SJSA1 (cell line): ENCODE measurements at regions not wholly inside any gene's neighbourhood (a gene's known extent, or its start where the extent isn't known, plus 50 kb on each side); places are given as distances from the start of the nearest gene placed in this dataset.
"Not testable (repeated sequence)": the region's sequence is repeated elsewhere in the genome, so short reads cannot be mapped to it uniquely, and the experiment has no call there.

Experiments used
- DNase-seq, 2 experiments: peaks; one replicate each; pipeline ENCODE4 v3.0.0-alpha.2; 2015 to 2020; ENCODE audit warnings: low spot score in 2 of 2, low read depth in 1 of 2
- H3K27ac ChIP-seq: fragments of 250-450 bp; sonication (Bioruptor Pico); 2 replicates; pipeline ENCODE4 v1.5.1; 2020; ENCODE audit warnings: mild to moderate bottlenecking, moderate library complexity
- H3K27me3 ChIP-seq: fragments of 250-450 bp; sonication (Bioruptor Pico); replicated peaks from 2 replicates; pipeline ENCODE4 v1.5.1; 2020; ENCODE audit warnings: mild to moderate bottlenecking, moderate library complexity
- H3K36me3 ChIP-seq: fragments of 250-450 bp; sonication (Bioruptor Pico); 2 replicates; pipeline ENCODE4 v1.5.1; 2020; ENCODE audit warnings: mild to moderate bottlenecking
- H3K4me1 ChIP-seq: fragments of 250-450 bp; sonication (Bioruptor Pico); replicated peaks from 2 replicates; pipeline ENCODE4 v1.6.1; 2021; ENCODE audit warnings: mild to moderate bottlenecking
- H3K4me3 ChIP-seq: fragments of 250-450 bp; sonication (Bioruptor Pico); 2 replicates; pipeline ENCODE4 v1.5.1; 2020; ENCODE audit warnings: mild to moderate bottlenecking
- H3K9me3 ChIP-seq: fragments of 250-450 bp; sonication (Bioruptor Pico); replicated peaks from 2 replicates; pipeline ENCODE4 v1.5.1; 2020; ENCODE audit warnings: mild to moderate bottlenecking

DNA sequence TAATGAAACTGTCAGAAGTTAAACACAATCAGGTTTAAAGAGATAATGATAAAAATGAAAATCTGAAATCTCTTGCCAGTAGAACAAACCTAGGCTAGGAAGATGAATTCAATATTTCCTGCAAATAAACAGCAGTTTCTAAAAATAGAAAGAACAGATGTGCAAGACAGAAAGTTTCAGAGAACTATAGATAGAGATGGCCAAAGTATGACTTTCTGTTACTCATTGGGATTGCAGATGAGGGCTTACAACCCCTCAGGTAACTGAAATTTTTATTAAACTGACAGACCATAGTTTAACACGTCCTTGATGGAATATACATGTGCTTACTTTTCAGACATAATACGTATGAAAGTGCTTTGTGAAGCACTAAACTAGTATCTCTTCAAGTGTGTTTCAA, 82.3 kb upstream of the PPARGC1A start:
- no peaks in the 10 kb centered on the region for H3K27me3 ChIP-seq
- DNase-seq = no peak
- no peaks in the 10 kb centered on the region for H3K36me3 ChIP-seq
- H3K9me3 ChIP-seq = no peaks in the 10 kb centered on the region
- H3K27ac ChIP-seq = no peak overlapping the region
- no peak overlapping the region for H3K4me3 ChIP-seq
- peaks cover 7% of the 10 kb centered on the region; the same call in 1 of the 2 replicates for H3K4me1 ChIP-seq

DNA sequence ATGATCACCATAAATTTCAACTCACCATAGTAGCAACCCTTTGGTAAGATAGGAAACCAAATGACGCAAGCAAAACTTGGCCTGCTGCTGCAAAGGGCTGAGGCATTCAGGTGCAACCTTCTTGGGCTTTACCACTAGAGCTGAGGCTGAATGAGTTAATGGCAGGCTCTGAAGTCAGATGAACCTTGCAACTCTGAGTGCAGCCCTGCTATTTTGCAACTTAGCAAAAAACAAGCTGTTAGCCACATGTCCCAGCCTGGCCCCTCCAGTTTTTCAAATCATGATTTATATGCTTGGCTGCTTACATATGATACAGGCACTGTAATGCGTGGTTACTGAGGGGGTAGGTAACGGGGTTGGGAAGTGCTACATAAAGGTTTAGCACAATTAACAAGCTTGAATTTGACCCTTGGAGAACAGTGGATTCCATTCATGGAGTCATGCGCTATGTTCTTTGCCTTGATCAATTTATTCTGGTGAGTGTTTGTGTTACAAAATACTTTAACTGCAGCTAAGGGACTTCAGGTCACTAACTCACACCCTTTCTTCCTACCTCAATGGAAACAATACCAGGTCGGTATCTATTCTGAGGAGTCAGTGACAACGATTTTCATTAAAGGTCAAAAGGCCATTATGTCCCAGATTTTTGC, 80.5 kb upstream of the PPARGC1A start:
- H3K9me3 ChIP-seq = no peaks in the 10 kb centered on the region
- H3K27me3 ChIP-seq = no peaks in the 10 kb centered on the region
- peaks cover 7% of the 10 kb centered on the region; the same call in 1 of the 2 replicates for H3K4me1 ChIP-seq
- no peak for DNase-seq
- no peak overlapping the region for H3K4me3 ChIP-seq
- H3K36me3 ChIP-seq = no peaks in the 10 kb centered on the region
- H3K27ac ChIP-seq = no peak overlapping the region

DNA sequence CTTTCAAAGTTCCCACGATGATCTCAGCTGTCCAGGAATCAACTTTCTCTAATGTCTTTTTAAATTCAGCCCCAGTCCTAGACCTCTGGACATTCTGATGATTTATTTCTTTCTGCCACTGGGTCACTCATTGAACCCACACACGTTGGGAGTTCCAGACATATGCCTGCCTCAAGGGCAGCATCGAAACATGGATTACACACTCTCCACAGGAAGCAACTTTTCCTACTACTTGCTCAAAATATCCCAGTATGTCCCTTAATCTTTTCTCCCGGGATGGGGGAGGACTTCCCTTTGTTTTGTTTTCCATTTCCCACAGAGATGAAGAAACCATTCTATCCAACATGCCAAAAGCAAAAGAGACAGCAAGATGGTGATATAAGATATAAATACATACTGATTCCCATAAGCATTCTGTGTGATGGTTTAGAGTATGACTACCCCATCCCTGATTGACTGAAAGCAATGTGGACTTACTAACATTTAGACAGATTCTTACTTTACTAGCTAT, 79.8 kb upstream of the PPARGC1A start:
- Histone ChIP-seq H3K36me3 (no peaks in the 10 kb centered on the region), H3K27me3 (no peaks in the 10 kb centered on the region), H3K27ac (no peak overlapping the region), H3K9me3 (no peaks in the 10 kb centered on the region), H3K4me1 (peaks cover 7% of the 10 kb centered on the region; the same call in 1 of the 2 replicates), H3K4me3 (no peak overlapping the region)
- peak in 1 of 2 experiments; percentile 24 for DNase-seq

DNA sequence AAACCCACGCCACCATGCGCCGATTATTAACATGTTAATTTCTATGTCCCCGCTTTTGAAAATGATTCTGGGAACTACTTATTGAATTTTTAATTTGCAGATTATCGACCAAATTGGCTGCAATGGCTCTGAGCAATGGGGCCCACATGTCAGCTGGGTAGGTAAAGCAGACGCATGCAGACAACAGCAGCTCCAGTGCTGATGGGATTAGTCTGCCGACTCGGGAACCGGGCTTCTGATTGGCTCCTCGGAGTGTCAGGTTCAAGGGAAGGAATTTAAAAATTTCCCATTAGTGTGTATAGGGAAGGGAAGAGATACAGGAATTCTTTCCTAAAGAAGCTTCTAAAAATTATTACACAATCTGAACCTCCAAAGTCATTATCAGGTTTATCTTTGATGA, 77.4 kb upstream of the PPARGC1A start:
- no peak for DNase-seq
- Histone ChIP-seq H3K27me3 (no peaks in the 10 kb centered on the region), H3K4me1 (peaks cover 7% of the 10 kb centered on the region; the same call in 1 of the 2 replicates), H3K27ac (no peak overlapping the region), H3K9me3 (no peaks in the 10 kb centered on the region), H3K36me3 (no peaks in the 10 kb centered on the region), H3K4me3 (no peak overlapping the region)

DNA sequence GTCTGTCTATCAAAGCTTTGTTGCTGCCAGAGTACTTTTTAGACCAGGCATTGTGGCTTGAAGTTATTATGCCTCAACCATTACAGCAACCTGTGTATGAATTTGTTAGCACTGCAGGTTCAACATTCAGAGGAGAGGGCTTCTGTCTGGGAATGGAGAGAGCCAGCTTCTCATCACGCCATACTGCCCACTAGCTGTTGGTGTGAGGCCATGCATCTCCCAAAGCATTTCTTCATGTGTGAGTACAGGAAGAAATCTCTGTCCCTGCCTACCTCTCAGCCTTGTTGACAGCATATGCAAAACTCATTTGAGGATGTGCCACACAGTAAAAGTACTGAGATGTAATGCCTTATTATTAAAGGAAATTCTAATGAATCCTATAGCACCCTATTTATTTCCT, 76.9 kb upstream of the PPARGC1A start:
- H3K4me1 ChIP-seq = peaks cover 7% of the 10 kb centered on the region; the same call in 1 of the 2 replicates
- no peaks in the 10 kb centered on the region for H3K27me3 ChIP-seq
- H3K27ac ChIP-seq = no peak overlapping the region
- no peak overlapping the region for H3K4me3 ChIP-seq
- no peaks in the 10 kb centered on the region for H3K9me3 ChIP-seq
- H3K36me3 ChIP-seq = no peaks in the 10 kb centered on the region
- DNase-seq = no peak

DNA sequence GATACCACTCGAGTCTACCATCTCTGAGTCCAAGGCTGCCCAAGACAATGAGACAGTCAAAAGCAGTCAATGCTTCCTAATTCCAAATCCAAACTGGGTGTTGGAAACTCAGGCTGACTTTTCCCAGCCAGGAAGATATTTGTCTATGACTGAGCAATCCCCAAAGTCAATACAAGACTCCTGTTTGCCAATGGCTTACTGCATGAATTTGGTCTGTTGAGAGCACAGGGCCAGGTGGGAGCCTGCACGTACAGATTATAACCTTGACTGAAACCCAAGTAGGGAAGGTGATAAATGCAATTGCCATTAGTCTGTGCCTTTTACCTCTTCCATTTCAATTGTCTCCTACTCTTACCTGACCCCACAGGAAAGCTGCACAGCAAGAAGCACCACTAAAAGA, 72.6 kb upstream of the PPARGC1A start:
- Histone ChIP-seq H3K36me3 (no peaks in the 10 kb centered on the region), H3K27ac (no peak overlapping the region), H3K9me3 (no peaks in the 10 kb centered on the region), H3K27me3 (no peaks in the 10 kb centered on the region), H3K4me1 (no peaks in the 10 kb centered on the region), H3K4me3 (no peak overlapping the region)
- no peak for DNase-seq

DNA sequence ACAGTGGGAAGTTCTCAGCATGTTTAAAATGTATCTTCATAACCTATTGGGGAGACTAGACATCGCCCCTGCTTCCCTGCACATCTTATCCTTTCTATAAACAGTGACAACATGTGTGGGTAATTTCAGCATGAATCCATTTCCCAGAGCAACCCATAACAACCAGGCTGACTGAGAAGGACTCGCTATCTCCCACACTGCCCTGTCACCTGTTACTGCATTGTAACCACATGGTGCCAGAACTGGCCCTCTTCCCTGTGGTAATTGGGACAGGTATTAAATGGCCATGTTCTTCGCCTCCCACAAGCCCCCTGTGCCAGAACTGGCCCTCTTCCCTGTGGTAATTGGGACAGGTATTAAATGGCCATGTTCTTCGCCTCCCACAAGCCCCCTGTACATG, 71.5 kb upstream of the PPARGC1A start:
- H3K4me3 ChIP-seq, DNase-seq, H3K9me3 ChIP-seq, H3K4me1 ChIP-seq, H3K27me3 ChIP-seq, H3K36me3 ChIP-seq, H3K27ac ChIP-seq: not testable (repeated sequence)

DNA sequence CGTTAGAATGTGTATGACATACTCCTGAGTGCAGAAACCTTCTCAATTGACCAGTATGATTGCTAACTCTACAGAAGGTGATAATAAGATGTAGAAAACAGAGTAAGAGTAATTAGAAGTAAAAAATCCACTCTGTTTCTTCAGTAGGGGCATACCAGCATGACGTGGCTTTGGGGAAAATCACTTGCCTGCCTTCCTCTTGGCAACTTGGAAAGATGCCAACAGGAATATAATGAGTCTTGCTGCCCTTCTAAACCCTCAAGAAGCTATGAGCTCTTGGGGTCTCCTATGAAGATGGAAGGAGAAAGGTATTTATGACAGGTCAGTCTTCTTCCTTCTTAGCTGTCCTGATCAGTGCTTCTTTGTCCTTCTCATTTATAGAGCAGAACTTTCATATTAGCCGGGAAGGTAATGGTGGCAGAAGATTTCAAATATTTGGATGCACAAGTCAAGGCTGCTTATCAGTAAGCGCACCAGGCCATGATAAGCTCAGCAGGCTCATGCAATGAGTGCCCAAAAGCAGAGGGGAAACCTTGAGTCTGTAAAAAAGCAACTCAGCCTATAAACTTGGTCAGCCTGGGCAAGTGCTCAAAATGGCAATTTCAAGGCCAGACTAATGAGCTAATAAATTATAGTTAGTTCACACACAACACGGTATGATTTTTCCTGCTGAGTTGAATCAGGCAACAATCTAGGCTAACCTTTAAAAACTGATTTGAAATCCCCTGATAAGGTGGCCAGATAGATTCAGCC, 69.7 kb upstream of the PPARGC1A start:
- H3K9me3 ChIP-seq = no peaks in the 10 kb centered on the region
- no peak for DNase-seq
- H3K36me3 ChIP-seq = no peaks in the 10 kb centered on the region
- H3K27me3 ChIP-seq = no peaks in the 10 kb centered on the region
- H3K4me3 ChIP-seq = no peak overlapping the region
- H3K27ac ChIP-seq = no peak overlapping the region
- no peaks in the 10 kb centered on the region for H3K4me1 ChIP-seq

DNA sequence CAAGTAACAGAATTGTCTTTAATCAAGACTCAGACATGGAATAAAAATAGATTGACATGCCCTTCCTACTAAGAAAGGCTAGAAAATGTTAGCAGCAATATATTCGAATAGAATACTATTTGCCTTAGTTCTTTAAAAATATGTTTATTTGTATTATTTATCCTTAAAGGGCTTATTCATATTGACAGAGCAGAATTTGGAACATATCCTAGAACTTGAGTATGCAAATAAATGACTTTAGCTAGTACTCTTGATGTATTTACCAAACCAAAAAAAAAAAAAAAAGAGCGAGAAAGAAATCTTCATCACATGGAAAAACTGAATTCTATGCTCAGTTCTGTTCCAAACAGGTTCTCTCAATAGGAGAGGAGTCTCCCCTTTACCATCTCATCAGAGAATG, 68.9 kb upstream of the PPARGC1A start:
- no peak for DNase-seq
- Histone ChIP-seq H3K36me3 (no peaks in the 10 kb centered on the region), H3K4me3 (no peak overlapping the region), H3K27me3 (no peaks in the 10 kb centered on the region), H3K27ac (no peak overlapping the region), H3K4me1 (no peaks in the 10 kb centered on the region), H3K9me3 (no peaks in the 10 kb centered on the region)

DNA sequence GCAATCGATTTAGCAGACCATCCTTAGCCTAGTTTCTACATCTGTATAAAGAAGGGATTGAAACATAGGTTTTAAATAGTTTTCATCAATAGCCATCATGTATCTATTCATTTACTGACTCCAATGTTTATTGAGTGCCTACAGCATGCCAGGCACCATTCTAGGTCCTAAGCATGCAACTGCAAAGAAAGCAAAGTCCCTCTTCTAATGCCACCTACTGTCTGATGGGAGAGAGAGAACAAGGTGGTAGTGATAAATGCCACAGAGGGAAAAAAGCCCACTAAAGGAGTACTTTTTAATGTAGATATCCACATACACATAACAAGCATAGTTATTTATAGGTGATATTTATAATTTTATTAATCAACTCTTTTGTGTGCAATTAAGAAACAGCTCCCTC, 67.6 kb upstream of the PPARGC1A start:
- no peak for DNase-seq
- Histone ChIP-seq H3K9me3 (no peaks in the 10 kb centered on the region), H3K4me3 (no peak overlapping the region), H3K36me3 (no peaks in the 10 kb centered on the region), H3K27me3 (no peaks in the 10 kb centered on the region), H3K4me1 (no peaks in the 10 kb centered on the region), H3K27ac (no peak overlapping the region)

DNA sequence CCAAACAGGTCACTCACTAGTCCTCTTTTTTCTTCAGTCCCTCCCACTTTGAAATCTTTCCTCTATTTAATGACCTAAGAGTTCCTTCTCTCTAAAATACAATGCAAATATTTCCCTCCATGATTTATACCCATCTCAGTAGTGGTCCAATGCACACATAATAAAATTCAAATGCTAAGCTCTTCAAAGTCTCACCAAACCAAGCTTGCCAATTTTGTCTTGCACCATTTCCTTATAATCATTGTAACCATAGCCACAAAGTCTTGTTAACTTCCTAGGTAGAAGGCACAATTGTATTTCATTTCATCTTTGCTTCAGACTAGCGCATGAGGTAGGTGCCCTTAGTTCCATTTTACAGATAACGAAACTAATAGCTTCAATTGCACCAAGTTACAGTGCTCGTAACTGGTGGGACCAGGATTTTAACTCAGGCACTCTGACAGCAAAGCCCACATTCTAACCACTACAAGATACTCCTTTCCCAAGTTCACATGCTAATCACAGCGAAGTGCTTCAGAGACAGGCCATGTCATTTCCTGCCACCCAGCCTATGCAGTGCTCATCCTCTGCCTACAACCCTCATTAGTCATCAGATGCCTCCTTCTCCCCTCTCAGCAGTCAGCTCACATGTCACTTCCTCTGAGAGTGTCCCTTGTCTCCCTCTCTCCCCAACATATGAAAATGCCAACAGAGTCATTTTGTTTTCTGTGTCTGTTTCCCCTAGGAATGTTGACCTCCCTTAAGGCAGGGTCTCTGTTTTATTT, 66.9 kb upstream of the PPARGC1A start:
- H3K4me1 ChIP-seq = no peaks in the 10 kb centered on the region
- DNase-seq = no peak
- H3K36me3 ChIP-seq = no peaks in the 10 kb centered on the region
- no peak overlapping the region for H3K4me3 ChIP-seq
- no peaks in the 10 kb centered on the region for H3K27me3 ChIP-seq
- no peaks in the 10 kb centered on the region for H3K9me3 ChIP-seq
- H3K27ac ChIP-seq = no peak overlapping the region

DNA sequence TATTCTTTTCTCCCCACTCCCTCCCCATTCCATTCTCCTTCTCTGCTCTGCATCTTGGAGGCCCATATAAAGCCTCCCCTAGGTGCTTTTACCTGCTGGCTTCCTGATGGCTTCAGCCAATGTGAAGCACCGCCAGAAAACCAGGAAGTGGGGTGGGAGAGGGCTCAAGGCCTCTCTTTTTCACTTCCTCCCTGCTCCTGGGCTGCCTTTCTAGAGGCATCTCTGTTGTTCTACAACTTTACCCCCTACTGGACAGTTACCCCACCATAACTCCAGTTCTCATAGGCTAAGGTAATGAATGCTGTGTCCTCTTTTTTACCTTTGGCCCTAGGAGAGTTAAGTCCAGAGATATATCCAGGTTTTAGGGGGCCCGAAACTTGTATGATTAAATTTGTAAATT, 62.4 kb upstream of the PPARGC1A start:
- Histone ChIP-seq H3K4me3 (no peak overlapping the region), H3K4me1 (no peaks in the 10 kb centered on the region), H3K9me3 (no peaks in the 10 kb centered on the region), H3K36me3 (no peaks in the 10 kb centered on the region), H3K27me3 (no peaks in the 10 kb centered on the region), H3K27ac (no peak overlapping the region)
- DNase-seq = no peak

DNA sequence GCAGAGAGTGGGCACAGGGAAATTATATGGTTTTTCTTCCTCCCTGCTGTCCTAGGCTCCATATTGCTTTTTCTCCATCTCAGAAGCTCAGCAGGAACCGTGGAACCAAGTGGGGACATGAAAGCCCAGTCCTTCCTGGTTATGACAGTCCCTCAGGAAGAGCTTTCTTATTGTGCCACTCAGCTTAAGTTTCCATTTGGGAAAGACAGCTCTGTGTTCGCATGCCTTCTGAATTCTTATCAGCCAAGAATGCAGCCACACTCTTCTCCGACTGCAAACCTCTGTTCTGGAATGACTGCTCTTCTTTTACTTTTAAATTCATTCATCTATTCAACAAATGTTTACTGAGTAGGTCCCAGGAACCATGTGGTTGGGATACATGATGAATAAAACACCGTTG, 58.0 kb upstream of the PPARGC1A start:
- no peak for DNase-seq
- Histone ChIP-seq H3K27ac (no peak overlapping the region), H3K4me3 (no peak overlapping the region), H3K36me3 (no peaks in the 10 kb centered on the region), H3K9me3 (no peaks in the 10 kb centered on the region), H3K4me1 (peaks cover 10% of the 10 kb centered on the region), H3K27me3 (no peaks in the 10 kb centered on the region)

DNA sequence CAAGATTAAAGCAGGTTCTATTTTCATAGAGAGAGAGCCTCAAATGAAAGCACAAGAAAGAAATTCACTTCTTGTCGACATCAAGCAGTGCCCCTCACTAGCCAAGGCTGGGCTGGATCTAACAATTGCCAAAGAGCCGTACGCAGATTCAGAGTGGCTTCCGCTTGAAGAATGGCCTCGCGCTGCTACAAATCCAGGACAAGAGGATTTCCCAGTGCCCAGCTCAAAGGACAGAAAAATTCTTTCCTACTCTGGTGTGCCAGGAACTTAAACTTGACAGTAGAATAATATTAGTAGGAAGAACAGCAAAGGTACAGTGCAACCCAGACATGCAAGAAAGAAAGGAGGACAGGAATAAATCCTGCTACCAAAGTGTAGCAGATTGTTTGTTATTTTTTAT, 56.5 kb upstream of the PPARGC1A start:
- Histone ChIP-seq H3K4me3 (no peak overlapping the region), H3K27ac (no peak overlapping the region), H3K27me3 (no peaks in the 10 kb centered on the region), H3K4me1 (peaks cover 10% of the 10 kb centered on the region), H3K36me3 (no peaks in the 10 kb centered on the region), H3K9me3 (no peaks in the 10 kb centered on the region)
- DNase-seq = no peak
